ENCODE measurements at regions not wholly inside any gene's neighbourhood (a gene's known extent, or its start where the extent isn't known, plus 50 kb on each side); places are given as distances from the start of the nearest gene placed in this dataset.

GRCh38 chr1:192066202-192066601, 92.1 kb upstream of the RGS18 start:
- H3K79me1 ChIP-seq (ENCODE audit: insufficient read depth, low read depth, low read length, poor library complexity, severe bottlenecking), result no peaks in the 10 kb centered on the region
- no peak overlapping the region for H3T11ph ChIP-seq (ENCODE audit: low read length)
- no peaks in the 10 kb centered on the region for H3K36me3 Mint-ChIP-seq (ENCODE audit: insufficient read depth in 1 of 3, low read depth in 3 of 3)
- no peak overlapping the region for H2AK5ac ChIP-seq (ENCODE audit: insufficient read length, low read length)
- H3K4me1 Mint-ChIP-seq, result peaks cover 7% of the 10 kb centered on the region in 2 experiments
- H3K4ac ChIP-seq (ENCODE audit: low read depth, low read length), result no peak overlapping the region
- H3K27ac ChIP-seq (ENCODE audit: insufficient read length, low read depth, low read length), result no peak overlapping the region
- DNase-seq, result no peak
- no peaks in the 10 kb centered on the region for H4K20me1 ChIP-seq (ENCODE audit: control insufficient read depth, insufficient read depth, insufficient read length)
- no peak overlapping the region for H4K91ac ChIP-seq (ENCODE audit: insufficient read length, low read depth, low read length)
- no peak overlapping the region for H2BK12ac ChIP-seq (ENCODE audit: insufficient read length, low read depth, low read length)
- H3K14ac ChIP-seq (ENCODE audit: insufficient read depth, low read length), result no peak overlapping the region
- H2BK5ac ChIP-seq (ENCODE audit: insufficient read length, low read length), result no peak overlapping the region
- no peak for TF ChIP-seq CTCF (conservative IDR thresholded peaks at IDR 0.05)
- no peak overlapping the region for H2BK20ac ChIP-seq (ENCODE audit: low read depth, low read length, poor library complexity, severe bottlenecking)
- H3K27me3 Mint-ChIP-seq (ENCODE audit: low read depth), result no peaks in the 10 kb centered on the region
- H4K5ac ChIP-seq (ENCODE audit: insufficient read length, low read depth, low read length), result no peak overlapping the region
- no CpG with 5 or more reads among the region's 4 CpGs for WGBS (ENCODE audit: extremely low coverage, insufficient read length, low lambda C conversion rate)
- no peak overlapping the region for H3K4me2 ChIP-seq (ENCODE audit: insufficient read depth, insufficient read length, low read length)
- H3K23ac ChIP-seq (ENCODE audit: insufficient read length, low read depth, low read length), result no peak overlapping the region
- H2BK120ac ChIP-seq (ENCODE audit: low read depth, low read length, poor library complexity, severe bottlenecking), result no peak overlapping the region
- no peak overlapping the region for H3K4me3 Mint-ChIP-seq
- H3K18ac ChIP-seq (ENCODE audit: insufficient read length, low read depth, low read length), result no peak overlapping the region
- no peaks in the 10 kb centered on the region for H3K79me2 ChIP-seq (ENCODE audit: insufficient read depth, low read length)
- no peaks in the 10 kb centered on the region for H3K27me3 ChIP-seq (ENCODE audit: insufficient read depth, low read length)
- H3K27ac Mint-ChIP-seq, result no peak overlapping the region
- no peaks in the 10 kb centered on the region for H3K9me3 ChIP-seq (ENCODE audit: control insufficient read depth, low read depth, low read length)
- no peaks in the 10 kb centered on the region for H3K23me2 ChIP-seq (ENCODE audit: insufficient read length, low read depth, low read length, poor library complexity, severe bottlenecking)
- no peak overlapping the region for H3K56ac ChIP-seq (ENCODE audit: insufficient read length, low read depth, low read length)
- H3K4me1 ChIP-seq (ENCODE audit: insufficient read depth, low read length), result no peaks in the 10 kb centered on the region
- H2AFZ ChIP-seq (ENCODE audit: low read length), result no peak overlapping the region
- H3K9ac ChIP-seq (ENCODE audit: extremely low read depth, insufficient read length, low read length), result no peak overlapping the region
- H3K9me3 Mint-ChIP-seq, result no peaks in the 10 kb centered on the region
- H4K8ac ChIP-seq (replicated peaks; ENCODE audit: insufficient read length, low read depth, low read length), result no peak overlapping the region
- no peak overlapping the region for H2BK15ac ChIP-seq (ENCODE audit: low read depth, low read length)
